K562 (cell line): ENCODE measurements at regions not wholly inside any gene's neighbourhood (a gene's known extent, or its start where the extent isn't known, plus 50 kb on each side); places are given as distances from the start of the nearest gene placed in this dataset.

ENCODE experiments used
- ATAC-seq: fragments of 200-7000 bp; cut with Tn5 transposase; 3 replicates; pipeline ENCODE4 v1.9.1; 2020; ENCODE audit warnings: moderate library complexity
- BruUV-seq: library from RNA; stranded (reverse); fragments of 400-500 nt; replicated peaks from 2 replicates; lab custom pipeline; 2021; lab: Mats Ljungman, UMichigan
- CTCF ChIA-PET: fragments of 300-600 bp; formaldehyde crosslinking; extraction: SDS; loops from one replicate; lab custom pipeline; 2021; ENCODE audit warnings: low intra/inter-chr PET ratio; lab: Yijun Ruan, JAX
- POLR2A ChIA-PET: fragments of 300-600, 350-650 bp; sonication (Branson Sonifier 250); formaldehyde crosslinking; extraction: SDS; loops from one replicate; lab custom pipeline; 2021; ENCODE audit warnings: antibody characterized with exemption, inconsistent platforms; lab: Yijun Ruan, JAX
- DNase-seq, 4 experiments: peaks; one replicate each; pipeline versions ENCODE4 v3.0.0 to v3.0.0-alpha.2; 2011 to 2018; ENCODE audit warnings: low spot score in 3 of 4, mixed read lengths in 3 of 4; ENCODE audit errors: extremely low read depth in 1 of 4
- FAIRE-seq: peaks from 2 replicates; lab custom pipeline; 2011; peaks lifted over from hg19 to GRCh38; lab: Jason Lieb, UNC
- H2AFZ ChIP-seq: 2 replicates; pipeline ENCODE4 v1.6.0; 2011; ENCODE audit warnings: low read depth, low read length, control low read depth, inconsistent platforms
- H3K27ac ChIP-seq: fragments of 200-600 bp; 3 replicates; pipeline ENCODE4 v1.8.0; 2011; ENCODE audit warnings: low read depth, mild to moderate bottlenecking, control low read depth, inconsistent platforms, low read length, moderate library complexity, mixed read lengths; ENCODE audit errors: extremely low read depth
- H3K27me3 ChIP-seq, 2 experiments: fragments of 300-600 bp in 1 of 2; 2 replicates in 1 of 2; 3 replicates in 1 of 2; pipeline versions ENCODE4 v1.6.0 to v1.8.0; 2011; ENCODE audit warnings: inconsistent platforms in 2 of 2, low read length in 2 of 2, mild to moderate bottlenecking in 1 of 2, mixed read lengths in 1 of 2, moderate library complexity in 1 of 2; ENCODE audit not compliant: control insufficient read depth in 2 of 2, insufficient read depth in 2 of 2
- H3K36me3 ChIP-seq: fragments of 300-600 bp; 3 replicates; pipeline ENCODE4 v1.8.0; 2011; ENCODE audit warnings: mild to moderate bottlenecking, low read length, inconsistent platforms; ENCODE audit not compliant: control insufficient read depth, insufficient read depth
- H3K4me1 ChIP-seq, 2 experiments: fragments of 200-600 bp in 1 of 2; replicated peaks in 1 of 2; 2 replicates in 1 of 2; 3 replicates in 1 of 2; pipeline versions ENCODE4 v1.5.1 to v1.8.0; 2011; ENCODE audit warnings: inconsistent platforms in 2 of 2, low read length in 2 of 2, mild to moderate bottlenecking in 1 of 2, mixed read lengths in 1 of 2, moderate library complexity in 1 of 2; ENCODE audit not compliant: control insufficient read depth in 2 of 2, insufficient read depth in 2 of 2
- H3K4me2 ChIP-seq: 2 replicates; pipeline ENCODE4 v1.6.1; 2011; ENCODE audit warnings: low read length, control low read depth, inconsistent platforms, mixed read lengths; ENCODE audit not compliant: insufficient read depth
- H3K4me3 ChIP-seq: fragments of 200-600 bp; sonication (generic), shearing (Covaris generic); 2 replicates; pipeline ENCODE4 v1.5.1; 2016; ENCODE audit warnings: control low read depth, inconsistent platforms
- H3K79me2 ChIP-seq: fragments of 200-600 bp; 3 replicates; pipeline ENCODE4 v1.8.0; 2011; ENCODE audit warnings: low read length, inconsistent platforms; ENCODE audit not compliant: control insufficient read depth, insufficient read depth
- H3K9ac ChIP-seq, 2 experiments: 2 replicates each; pipeline versions ENCODE4 v1.6.0 to v1.6.1; 2011; ENCODE audit warnings: low read depth in 2 of 2, low read length in 2 of 2, control low read depth in 1 of 2, inconsistent platforms in 1 of 2, mild to moderate bottlenecking in 1 of 2, mixed read lengths in 1 of 2; ENCODE audit not compliant: insufficient read depth in 1 of 2
- H3K9me1 ChIP-seq: one replicate; pipeline ENCODE4 v1.6.0; 2011; ENCODE audit warnings: inconsistent platforms, mild to moderate bottlenecking, low read length, moderate library complexity; ENCODE audit not compliant: control insufficient read depth, insufficient read depth
- H3K9me3 ChIP-seq: replicated peaks from 2 replicates; pipeline ENCODE4 v1.5.1; 2011; ENCODE audit warnings: low read depth, low read length, inconsistent platforms; ENCODE audit not compliant: control insufficient read depth, insufficient read depth
- H4K20me1 ChIP-seq: replicated peaks from 2 replicates; pipeline ENCODE4 v1.6.1; 2011; ENCODE audit warnings: low read length, inconsistent platforms, mixed read lengths; ENCODE audit not compliant: control insufficient read depth, insufficient read depth
- MYNN ChIP-seq, 2 experiments: sonication (generic); formaldehyde crosslinking in 1 of 2; IDR thresholded peaks; 2 replicates each; pipeline versions ENCODE4 v1.5.0 to v1.6.1; 2016 to 2020; ENCODE audit warnings: antibody characterized with exemption in 1 of 2, missing genetic modification reagents in 1 of 2
- NFXL1 ChIP-seq: fragments of 450-650 bp; formaldehyde crosslinking; IDR thresholded peaks from 2 replicates; pipeline ENCODE4 v1.4.0; 2021; ENCODE audit warnings: mild to moderate bottlenecking
- PHTF2 ChIP-seq: fragments of 250-450 bp; sonication (Bioruptor Pico); IDR thresholded peaks from 2 replicates; pipeline ENCODE4 v1.5.0; 2021; ENCODE audit warnings: mild to moderate bottlenecking
- SAFB2 ChIP-seq: fragments of 200-400 bp; formaldehyde crosslinking; IDR thresholded peaks from 2 replicates; pipeline ENCODE4 v1.6.1; 2018; ENCODE audit warnings: borderline replicate concordance, low read length, low read depth, moderate library complexity; ENCODE audit not compliant: severe bottlenecking
- SMAD4 ChIP-seq: fragments of 250-450 bp; sonication (Bioruptor Pico); conservative IDR thresholded peaks from 2 replicates; pipeline ENCODE4 v1.8.0; 2021; ENCODE audit warnings: inconsistent platforms, mild to moderate bottlenecking, moderate library complexity
- THRAP3 ChIP-seq: fragments of 450-650 bp; IDR thresholded peaks from 2 replicates; pipeline ENCODE4 v1.6.1; 2016; ENCODE audit warnings: mild to moderate bottlenecking, inconsistent platforms, borderline replicate concordance
- ZNF253 ChIP-seq: fragments of 250-450 bp; sonication (Bioruptor Pico); conservative IDR thresholded peaks from 2 replicates; pipeline ENCODE4 v1.6.1; 2021; ENCODE audit warnings: mild to moderate bottlenecking
- WGBS: fragments of 100-300 bp; shearing (Covaris generic); methylation state at CpG from one replicate; pipeline ENCODE4 v1.1.6; 2016; ENCODE audit warnings: low coverage, mixed read lengths; ENCODE audit not compliant: insufficient coverage; ENCODE audit errors: missing lambda C conversion rate; 5-methylcytosine and 5-hydroxymethylcytosine counted together
- in situ Hi-C: fragments of 300-500 bp; cut with MboI; formaldehyde crosslinking; loops from 4 replicates; pipeline ENCODE4 v1.15.0; 2018; ENCODE audit warnings: inconsistent platforms, mixed read lengths
- intact Hi-C: fragments of 100-400 bp; cut with micrococcal nuclease; formaldehyde crosslinking; loops from 2 replicates; pipeline ENCODE4 v1.14.2; 2022
- TF ChIP-seq, protein P1 (sequence below): sonication (generic); formaldehyde crosslinking; IDR thresholded peaks from 2 replicates; pipeline ENCODE4 v1.8.1; 2022; ENCODE audit warnings: missing genetic modification reagents
- TF ChIP-seq, protein P2 (sequence below): fragments of 250-450 bp; sonication (Bioruptor Pico); IDR thresholded peaks from 2 replicates; pipeline ENCODE4 v1.9.0; 2021; ENCODE audit warnings: mild to moderate bottlenecking, inconsistent platforms

DNA sequence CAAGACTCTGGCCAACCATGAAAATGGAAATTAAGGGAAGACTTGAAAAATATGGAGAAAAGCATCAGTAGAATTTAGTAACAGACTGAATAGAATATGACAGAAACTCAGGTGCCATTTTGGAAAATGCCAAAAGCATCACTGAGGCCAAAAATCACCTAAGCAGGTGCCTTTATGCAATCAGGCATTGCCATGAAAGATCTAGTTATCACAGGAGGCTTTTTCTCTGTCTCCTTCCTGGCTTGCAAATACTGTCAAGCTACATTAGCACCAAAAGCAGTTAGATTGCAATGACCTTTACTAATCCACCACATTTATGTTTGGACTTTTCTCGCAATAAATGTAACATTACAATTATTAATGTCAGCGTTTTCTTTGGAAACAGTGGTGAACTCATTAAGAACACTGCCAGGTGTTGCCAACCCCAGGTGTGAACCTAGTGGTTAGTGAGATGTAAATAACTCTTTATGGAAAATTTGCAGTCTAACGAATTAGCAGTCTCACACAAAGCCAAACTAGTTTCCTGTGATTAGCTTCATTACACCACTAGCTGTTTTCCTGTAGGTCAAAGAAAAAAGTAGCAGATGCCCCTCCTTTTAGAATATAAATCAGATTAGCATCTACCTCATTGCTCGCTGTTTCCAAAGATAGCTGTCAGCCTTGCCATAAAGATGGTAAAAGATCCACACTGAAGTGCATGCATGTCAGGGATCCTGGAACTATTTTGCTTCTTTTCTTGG, 1568.4 kb upstream of the TENM3 start:
- H3K4me1 ChIP-seq = no peaks in the 10 kb centered on the region
- no peak overlapping the region for H3K27ac ChIP-seq
- no peak for ATAC-seq
- no peak overlapping the region for H3K4me3 ChIP-seq
- H3K79me2 ChIP-seq = no peaks in the 10 kb centered on the region
- no peak overlapping the region for H3K4me2 ChIP-seq
- in situ Hi-C loops = no loop called here
- TF ChIP-seq ZNF253 (CRISPR knock-in tag) = no peak
- TF ChIP-seq, protein P1, sequence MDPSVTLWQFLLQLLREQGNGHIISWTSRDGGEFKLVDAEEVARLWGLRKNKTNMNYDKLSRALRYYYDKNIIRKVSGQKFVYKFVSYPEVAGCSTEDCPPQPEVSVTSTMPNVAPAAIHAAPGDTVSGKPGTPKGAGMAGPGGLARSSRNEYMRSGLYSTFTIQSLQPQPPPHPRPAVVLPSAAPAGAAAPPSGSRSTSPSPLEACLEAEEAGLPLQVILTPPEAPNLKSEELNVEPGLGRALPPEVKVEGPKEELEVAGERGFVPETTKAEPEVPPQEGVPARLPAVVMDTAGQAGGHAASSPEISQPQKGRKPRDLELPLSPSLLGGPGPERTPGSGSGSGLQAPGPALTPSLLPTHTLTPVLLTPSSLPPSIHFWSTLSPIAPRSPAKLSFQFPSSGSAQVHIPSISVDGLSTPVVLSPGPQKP (CRISPR knock-in tag) = no peak
- TF ChIP-seq SAFB2 = no peak
- TF ChIP-seq, all 486 proteins: peak for 0
- H3K9me3 ChIP-seq = no peaks in the 10 kb centered on the region
- intact Hi-C loops = no loop called here
- H2AFZ ChIP-seq = no peak overlapping the region
- WGBS = 0% methylated on average over 4 of the region's 4 CpGs
- H3K36me3 ChIP-seq = no peaks in the 10 kb centered on the region
- ChIA-PET CTCF (no interaction called here), POLR2A (no interaction called here)
- no peaks in the 10 kb centered on the region for H3K27me3 ChIP-seq
- no peaks in the 10 kb centered on the region for H4K20me1 ChIP-seq
- FAIRE-seq (no peak), DNase-seq (no peak)
- H3K9ac ChIP-seq = no peak overlapping the region
- H3K9me1 ChIP-seq = no peaks in the 10 kb centered on the region
- BruUV-seq = no TSS peak

DNA sequence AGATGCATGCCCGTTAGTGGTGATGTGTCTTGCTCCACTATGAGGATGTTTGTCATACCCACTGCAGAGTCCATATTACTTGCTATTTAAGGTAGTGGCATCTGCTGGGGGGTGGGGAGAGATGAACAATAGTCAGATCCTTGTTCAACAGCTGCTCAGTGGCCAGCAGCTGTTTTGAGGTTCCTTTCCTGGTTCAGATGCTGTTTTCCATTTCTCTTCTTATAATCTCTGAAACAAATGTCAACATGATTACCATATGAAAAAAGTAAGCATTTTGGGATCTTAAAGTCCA, 1567.9 kb upstream of the TENM3 start:
- no peaks in the 10 kb centered on the region for H3K79me2 ChIP-seq
- H3K36me3 ChIP-seq = no peaks in the 10 kb centered on the region
- CTCF ChIA-PET = no interaction called here
- no peaks in the 10 kb centered on the region for H4K20me1 ChIP-seq
- H2AFZ ChIP-seq = no peak overlapping the region
- intact Hi-C loops = no loop called here
- no peaks in the 10 kb centered on the region for H3K9me1 ChIP-seq
- H3K4me3 ChIP-seq = no peak overlapping the region
- DNase-seq (no peak), ATAC-seq (no peak), FAIRE-seq (no peak)
- POLR2A ChIA-PET = no interaction called here
- H3K27me3 ChIP-seq = no peaks in the 10 kb centered on the region
- no peaks in the 10 kb centered on the region for H3K9me3 ChIP-seq
- in situ Hi-C loops = no loop called here
- 0% methylated on average over 1 of the region's 1 CpG for WGBS
- H3K27ac ChIP-seq = no peak overlapping the region
- no TSS peak for BruUV-seq
- no peaks in the 10 kb centered on the region for H3K4me1 ChIP-seq
- no peak overlapping the region for H3K9ac ChIP-seq
- H3K4me2 ChIP-seq = no peak overlapping the region
- no peak for TF ChIP-seq SMAD4 (CRISPR knock-in tag)
- TF ChIP-seq NFXL1 (CRISPR knock-in tag) = no peak
- no peak for TF ChIP-seq THRAP3
- TF ChIP-seq, protein P2, sequence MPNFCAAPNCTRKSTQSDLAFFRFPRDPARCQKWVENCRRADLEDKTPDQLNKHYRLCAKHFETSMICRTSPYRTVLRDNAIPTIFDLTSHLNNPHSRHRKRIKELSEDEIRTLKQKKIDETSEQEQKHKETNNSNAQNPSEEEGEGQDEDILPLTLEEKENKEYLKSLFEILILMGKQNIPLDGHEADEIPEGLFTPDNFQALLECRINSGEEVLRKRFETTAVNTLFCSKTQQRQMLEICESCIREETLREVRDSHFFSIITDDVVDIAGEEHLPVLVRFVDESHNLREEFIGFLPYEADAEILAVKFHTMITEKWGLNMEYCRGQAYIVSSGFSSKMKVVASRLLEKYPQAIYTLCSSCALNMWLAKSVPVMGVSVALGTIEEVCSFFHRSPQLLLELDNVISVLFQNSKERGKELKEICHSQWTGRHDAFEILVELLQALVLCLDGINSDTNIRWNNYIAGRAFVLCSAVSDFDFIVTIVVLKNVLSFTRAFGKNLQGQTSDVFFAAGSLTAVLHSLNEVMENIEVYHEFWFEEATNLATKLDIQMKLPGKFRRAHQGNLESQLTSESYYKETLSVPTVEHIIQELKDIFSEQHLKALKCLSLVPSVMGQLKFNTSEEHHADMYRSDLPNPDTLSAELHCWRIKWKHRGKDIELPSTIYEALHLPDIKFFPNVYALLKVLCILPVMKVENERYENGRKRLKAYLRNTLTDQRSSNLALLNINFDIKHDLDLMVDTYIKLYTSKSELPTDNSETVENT = no peak
- no peak for TF ChIP-seq PHTF2 (CRISPR knock-in tag)
- no peak for TF ChIP-seq MYNN (IDR thresholded peaks at IDR 0.05)
- no peak for TF ChIP-seq MYNN (CRISPR knock-in tag; IDR thresholded peaks at IDR 0.05)
